Stimulated activated CD4-positive, alpha-beta T cell treated with anti-CD3 and anti-CD28 coated beads, Interleukin-2, amount 100 ng/mL, for 4 hours (primary cell): ENCODE measurements at regions not wholly inside any gene's neighbourhood (a gene's known extent, or its start where the extent isn't known, plus 50 kb on each side); places are given as distances from the start of the nearest gene placed in this dataset.
"Not testable (repeated sequence)": the region's sequence is repeated elsewhere in the genome, so short reads cannot be mapped to it uniquely, and the experiment has no call there.

Experiments
- DNase-seq: peaks from one replicate; pipeline ENCODE4 v3.0.0-alpha.2; 2020; ENCODE audit warnings: low read depth

DNA sequence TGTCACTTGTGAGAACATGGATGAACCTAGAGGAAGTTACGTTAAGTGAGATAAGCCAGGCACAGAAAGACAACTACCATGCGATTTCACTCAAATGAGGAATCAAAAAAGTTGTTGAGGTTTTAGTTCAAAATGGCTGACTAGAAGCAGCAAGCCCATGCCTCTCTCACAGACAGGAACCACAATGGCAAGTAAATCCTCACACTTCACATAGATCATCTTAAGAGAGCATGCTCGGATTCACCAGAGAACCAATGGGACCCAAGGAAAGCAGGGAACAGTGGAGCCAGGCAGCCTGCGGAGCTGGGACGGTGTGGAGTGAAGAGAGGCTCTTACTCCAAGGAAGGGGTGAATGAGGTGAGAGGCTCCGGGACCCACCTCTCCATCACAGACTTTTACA is 581.0 kb downstream of the UQCRFS1 start:
- DNase-seq: no peak

DNA sequence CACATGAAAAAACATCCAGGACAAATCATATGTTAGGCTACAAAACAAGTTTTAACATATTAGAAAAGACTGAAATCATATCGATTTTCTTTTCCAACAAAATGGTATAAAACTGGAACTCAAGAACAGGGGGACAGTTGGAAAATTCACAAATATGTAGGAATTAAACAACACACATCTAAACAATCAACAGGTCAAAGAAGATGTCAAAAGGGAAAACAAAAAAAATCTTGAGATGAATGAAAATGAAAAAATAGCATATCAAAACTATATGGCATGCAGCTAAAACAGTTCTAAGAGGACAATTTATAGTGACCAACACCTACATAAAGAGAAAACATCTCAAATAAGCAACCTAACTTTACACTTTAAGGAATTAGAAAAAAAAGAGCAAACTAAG is 585.3 kb downstream of the UQCRFS1 start:
- no peak for DNase-seq

DNA sequence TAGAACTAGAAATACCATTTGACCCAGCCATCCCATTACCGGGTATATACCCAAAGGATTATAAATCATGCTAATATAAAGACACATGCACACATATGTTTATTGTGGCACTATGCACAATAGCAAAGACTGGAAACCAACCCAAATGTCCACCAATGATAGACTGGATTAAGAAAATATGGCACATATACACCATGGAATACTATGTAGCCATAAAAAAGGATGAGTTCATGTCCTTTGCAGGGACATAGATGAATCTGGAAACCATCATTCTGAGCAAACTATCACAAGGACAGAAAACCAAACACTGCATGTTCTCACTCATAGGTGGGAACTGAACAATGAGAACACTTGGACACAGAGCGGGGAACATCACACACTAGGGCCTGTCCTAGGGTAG is 586.5 kb downstream of the UQCRFS1 start:
- DNase-seq: not testable (repeated sequence)

DNA sequence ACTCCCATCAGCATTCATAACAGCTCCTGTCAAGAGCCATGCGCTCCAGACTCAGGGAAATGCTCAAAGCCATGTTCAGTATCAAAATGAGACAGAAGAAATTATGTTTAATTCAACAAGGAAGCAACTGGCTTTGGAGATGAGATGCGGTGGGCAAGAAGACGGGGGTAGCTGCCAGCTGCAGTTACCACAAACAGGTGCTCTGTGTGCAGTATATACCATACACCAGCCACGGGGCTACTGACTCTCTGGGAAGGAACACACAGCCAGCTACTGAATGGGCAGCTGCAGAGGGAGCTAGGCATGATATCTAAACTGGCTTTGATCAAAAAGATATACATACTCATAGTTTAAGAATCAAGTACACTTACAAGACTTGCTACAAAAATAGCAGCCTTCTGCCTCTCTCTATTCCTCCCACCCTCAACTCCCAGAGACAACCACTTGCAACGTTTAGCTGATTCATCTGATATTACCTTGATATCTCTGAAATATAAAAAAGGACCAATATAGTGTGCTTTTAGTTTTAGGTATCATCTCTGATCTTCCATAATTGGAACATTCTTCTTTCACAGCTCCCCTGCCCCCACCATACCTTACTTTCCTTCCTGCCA is 593.0 kb downstream of the UQCRFS1 start:
- no peak for DNase-seq

DNA sequence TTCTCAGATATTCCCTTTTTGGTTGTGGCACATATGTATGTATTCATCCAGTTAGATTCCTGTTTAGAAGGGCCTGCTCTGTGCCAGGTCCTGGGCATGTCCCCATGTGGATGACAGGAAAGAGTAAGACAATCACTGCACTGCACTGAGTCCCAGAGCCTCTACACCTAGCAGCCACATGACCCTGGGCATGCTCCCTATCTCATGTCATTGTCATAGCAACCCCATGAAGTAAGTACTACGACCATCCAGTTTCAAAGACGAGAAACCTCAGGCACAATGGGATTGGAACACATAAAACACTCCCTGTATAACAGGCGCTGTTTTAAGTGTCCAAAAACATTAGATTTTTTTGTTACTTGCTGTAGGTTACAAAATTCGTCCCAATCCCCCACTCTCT is 594.4 kb downstream of the UQCRFS1 start:
- no peak for DNase-seq

DNA sequence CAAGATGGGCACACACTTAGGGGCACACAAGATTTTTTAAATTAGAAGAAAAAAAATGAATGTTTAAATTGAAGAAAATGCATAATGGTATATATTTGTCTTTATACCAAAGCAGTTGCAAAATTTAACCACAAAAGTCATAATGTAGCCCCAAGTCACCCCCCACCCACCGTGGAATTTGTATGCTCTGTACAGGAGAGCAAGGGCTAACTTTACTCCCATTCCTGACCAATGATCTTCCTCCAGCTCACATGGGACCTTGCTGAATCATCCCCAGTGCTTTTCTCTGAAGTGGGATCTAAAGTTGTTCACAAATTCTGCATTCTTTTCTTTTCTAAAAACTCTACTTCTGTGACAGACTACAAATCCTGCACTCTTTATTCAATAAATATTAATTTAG is 597.0 kb downstream of the UQCRFS1 start:
- DNase-seq: no peak

DNA sequence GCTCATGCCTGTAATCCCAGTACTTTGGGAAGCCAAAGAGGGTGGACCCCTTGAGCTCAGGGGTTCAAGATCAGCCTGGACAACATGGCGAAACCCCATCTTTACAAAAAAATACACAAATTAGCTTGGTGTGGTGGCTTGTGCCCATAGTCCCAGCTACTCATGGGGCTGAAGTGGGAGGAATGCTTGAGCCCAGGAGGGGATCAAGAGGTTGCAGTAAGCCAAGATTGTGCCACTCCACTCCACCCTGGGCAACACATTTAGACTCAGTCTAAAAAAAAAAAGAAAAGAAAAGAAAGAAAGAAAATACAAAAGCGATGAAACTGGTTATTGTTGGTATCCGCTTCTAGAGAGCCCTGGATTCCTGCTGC is 597.4 kb downstream of the UQCRFS1 start:
- DNase-seq: no peak

DNA sequence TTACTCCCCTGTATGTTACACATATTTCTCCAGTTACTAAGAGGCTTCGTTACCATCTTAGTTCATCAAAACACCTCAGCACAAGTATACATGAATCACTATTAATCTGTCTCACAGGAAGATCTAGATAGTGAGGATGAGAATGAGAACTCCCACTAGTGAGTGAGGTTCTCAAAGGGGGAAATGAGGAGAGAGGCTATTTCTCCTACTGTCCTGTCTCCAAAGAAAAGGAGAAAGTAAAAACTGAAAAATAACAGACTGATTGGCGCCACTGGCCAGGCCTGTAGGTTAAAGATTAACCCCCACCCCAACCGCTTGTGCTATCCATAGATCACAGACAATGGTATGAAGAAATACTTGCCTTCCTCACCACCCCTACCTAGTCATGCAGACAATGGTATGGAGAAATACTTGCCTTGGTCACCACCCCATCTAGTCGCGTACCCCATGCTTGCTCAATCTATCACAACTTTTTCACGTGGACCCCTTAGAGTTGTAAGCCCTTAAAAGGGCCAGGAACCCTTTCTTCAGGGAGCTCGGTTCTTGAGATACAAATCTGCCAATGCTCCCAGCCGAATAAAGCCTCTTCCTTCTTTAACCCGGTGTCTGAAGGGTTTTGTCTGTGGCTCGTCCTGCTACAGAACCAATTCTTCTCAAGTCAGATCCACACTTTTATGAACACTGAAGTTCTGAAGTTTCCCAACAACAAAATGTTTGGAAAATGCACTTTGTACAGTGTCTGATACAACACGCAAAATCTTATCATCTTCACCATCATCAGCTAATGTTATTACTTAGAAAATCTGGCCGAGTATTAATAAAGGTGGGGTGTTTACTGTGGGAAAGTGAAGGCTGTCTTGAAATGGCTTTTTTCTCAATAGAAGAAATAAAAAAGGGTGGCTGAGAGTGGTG is 598.1 kb downstream of the UQCRFS1 start:
- DNase-seq: no peak

DNA sequence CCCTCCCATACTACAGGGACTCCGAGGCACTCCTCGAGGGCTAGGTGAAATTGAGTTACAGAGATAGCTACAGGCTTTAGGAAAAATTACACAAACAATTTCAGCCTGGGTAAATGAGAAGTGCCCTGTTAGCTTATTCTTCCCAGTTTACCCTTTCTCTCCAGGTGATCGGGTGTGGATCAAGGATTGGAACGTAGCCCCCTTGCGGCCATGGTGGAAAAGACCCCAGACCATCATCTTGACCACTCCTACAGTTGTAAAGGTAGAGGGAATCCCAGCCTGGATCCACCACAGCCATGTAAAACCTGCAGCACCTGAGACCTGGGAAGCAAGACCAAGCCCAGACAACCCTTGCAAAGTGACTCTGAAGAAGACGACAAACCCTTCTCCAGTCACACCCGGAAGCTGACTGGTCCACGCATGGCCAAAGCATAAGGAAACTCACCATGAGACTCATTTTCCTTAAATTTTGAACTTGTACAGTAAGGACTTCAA is 600.6 kb downstream of the UQCRFS1 start:
- DNase-seq: no peak

DNA sequence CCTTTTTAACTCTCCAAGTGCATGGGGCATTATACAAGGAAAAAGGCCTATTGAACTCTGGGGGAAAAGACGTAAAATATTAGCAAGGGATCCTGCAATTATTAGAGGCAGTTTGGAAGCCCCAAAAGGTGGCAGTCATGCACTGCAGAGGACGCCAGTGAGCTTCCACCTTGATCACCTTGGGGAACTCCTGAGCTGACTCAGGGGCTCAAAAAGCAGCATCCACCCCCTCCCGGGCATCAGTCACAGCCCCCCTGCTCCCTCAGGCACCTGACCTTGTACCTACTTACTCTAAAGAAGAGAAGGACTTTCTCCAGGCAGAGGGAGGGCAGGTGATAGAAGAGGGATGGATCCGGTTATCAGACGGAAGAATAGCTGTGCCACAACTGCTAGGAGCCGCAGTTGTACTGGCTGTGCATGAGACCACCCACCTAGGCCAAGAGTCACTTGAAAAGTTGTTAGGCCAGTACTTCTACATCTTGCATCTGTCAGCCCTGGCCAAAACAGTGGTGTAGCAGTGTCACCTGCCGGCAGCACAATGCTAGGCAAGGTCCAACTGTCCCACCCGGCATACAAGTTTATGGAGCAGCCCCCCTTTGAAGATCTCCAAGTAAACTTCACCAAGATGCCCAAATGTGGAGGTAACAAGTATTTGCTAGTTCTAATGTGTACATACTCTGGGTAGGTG is 601.6 kb downstream of the UQCRFS1 start:
- not testable (repeated sequence) for DNase-seq

DNA sequence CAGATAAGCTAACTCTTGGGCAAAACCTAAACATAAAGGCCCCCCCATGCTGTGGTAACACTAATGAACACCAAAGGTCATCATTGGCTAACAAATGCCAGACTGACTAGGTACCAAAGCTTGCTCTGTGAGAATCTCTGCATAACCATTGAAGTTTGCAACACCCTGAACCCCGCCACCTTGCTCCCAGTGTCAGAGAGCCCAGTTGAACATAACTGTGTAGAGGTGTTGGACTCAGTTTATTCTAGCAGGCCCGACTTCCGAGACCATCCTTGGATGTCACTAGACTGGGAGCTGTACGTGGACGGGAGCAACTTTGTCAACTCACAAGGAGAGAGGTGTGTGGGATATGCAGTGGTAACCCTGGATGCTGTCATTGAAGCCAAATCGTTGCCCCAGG is 602.2 kb downstream of the UQCRFS1 start:
- no peak for DNase-seq

DNA sequence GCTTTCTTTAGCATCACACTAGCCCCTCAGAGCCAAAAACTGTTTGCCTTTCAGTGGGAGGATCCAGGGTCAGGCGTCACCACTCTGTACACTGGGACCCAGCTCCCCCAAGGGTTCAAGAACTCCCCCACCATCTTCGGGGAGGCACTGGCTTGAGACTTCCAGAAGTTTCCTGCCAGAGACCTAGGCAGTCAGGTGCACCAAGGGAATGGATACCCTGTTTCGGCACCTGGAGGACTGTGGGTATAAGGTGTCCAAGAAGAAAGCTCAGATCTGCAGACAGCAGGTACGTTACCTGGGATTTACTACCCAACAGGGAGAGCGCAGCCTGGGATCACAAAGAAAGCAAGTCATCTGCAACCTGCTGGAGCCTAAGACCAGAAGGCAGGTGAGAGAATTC is 603.0 kb downstream of the UQCRFS1 start:
- DNase-seq: no peak

DNA sequence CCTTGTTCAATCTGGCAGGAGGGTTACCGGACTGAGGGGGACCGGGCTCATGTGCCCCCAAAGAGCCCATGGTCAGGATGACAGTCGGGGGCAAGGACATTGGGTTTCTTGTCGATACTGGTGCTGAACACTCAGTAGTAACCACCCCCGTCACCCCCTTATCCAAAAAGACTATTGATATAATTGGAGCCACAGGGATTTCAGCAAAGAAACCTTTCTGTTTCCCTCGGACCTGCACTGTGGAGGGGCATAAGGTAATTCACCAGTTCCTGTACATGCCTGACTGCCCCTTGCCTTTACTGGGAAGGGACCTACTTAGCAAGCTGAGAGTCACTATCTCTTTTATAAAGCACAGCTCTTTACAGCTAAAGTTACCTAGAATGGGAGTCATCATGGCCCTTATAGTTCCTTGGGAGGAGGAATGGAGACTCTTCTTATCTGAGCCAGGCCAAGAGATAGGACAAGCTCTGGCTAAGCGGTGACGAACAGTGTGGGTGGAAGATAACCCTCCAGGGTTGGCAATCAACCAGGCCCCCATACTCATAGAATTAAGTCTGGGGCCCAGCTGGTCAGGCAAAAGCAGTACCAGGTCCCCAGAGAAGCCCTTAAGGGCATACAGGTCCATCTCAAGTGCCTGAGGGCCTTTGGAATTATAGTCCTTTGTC is 603.7 kb downstream of the UQCRFS1 start:
- DNase-seq: no peak

DNA sequence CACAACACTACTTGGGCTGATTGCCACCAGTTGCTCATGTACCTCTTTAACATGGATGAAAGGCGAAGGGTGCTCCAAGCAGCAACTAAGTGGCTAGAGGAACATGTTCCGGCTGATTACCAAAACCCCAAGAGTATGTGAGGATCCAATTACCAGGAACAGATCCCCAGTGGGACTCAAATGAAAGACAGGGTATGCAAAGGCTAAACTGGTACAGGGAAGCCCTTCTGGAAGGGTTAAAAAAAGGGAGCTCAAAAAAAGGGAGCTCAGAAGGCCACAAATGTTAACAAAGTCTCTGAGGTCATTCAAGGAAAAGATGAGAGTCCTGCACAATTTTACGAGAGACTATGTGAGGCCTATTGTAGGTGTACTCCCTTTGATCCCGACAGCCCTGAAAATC is 604.7 kb downstream of the UQCRFS1 start:
- DNase-seq: no peak

DNA sequence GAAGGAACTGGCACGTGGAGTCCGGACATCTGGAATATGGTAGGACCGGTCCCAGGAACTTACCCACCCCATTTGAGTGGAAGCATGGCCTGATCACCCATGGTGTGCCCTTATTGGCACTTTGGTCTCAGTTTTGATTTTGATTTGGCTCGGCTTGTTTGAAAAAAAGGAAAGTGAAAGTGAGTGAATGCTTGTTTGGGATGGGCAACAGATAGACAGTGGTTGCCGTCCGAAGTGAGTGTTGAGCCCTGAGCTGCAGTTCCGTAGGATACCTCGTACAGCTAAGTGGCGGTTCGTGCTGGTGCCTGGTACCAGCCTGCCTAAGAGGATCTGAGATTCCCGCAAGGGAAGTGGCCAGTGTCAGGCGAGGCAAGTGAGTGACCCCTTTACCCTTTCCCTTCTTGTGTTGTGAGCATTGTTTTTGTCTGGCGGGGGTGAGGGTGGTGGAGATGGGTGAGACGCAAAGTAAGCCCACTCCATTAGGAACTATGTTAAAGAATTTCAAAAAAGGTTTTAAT is 605.8 kb downstream of the UQCRFS1 start:
- no peak for DNase-seq

DNA sequence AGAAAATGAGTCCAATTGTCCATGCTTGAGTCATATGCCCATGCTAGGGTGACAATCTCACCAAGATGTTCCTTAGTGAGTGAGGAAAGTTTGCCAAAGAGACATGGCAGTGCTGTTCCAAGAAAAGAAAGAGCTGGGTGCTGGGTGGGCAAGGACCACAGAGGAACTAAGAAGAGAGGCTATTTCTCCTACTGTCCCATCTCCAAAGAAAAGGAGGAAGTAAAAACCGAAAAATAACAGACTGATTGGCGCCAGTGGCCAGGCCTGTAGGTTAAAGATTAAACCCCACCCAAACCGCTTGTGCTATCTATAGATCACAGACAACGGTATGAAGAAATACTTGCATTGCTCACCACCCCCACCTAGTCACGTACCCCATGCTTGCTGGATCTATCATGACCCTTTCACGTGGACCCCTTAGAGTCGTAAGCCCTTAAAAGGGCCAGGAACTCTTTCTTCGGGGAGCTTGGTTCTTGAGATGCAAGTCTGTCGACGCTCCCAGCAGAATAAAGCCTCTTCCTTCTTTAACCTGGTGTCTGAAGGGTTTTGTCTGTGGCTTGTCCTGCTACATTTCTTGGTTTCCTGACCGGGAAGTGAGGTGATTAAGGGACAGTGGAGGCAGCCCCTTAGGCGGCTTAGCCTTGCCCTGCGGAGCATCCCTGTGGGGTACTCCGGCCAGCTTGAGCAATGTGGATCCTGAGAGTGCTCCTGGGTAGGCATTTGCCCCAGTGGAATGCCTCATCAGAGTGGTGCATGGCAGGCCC is 606.5 kb downstream of the UQCRFS1 start:
- DNase-seq: no peak

DNA sequence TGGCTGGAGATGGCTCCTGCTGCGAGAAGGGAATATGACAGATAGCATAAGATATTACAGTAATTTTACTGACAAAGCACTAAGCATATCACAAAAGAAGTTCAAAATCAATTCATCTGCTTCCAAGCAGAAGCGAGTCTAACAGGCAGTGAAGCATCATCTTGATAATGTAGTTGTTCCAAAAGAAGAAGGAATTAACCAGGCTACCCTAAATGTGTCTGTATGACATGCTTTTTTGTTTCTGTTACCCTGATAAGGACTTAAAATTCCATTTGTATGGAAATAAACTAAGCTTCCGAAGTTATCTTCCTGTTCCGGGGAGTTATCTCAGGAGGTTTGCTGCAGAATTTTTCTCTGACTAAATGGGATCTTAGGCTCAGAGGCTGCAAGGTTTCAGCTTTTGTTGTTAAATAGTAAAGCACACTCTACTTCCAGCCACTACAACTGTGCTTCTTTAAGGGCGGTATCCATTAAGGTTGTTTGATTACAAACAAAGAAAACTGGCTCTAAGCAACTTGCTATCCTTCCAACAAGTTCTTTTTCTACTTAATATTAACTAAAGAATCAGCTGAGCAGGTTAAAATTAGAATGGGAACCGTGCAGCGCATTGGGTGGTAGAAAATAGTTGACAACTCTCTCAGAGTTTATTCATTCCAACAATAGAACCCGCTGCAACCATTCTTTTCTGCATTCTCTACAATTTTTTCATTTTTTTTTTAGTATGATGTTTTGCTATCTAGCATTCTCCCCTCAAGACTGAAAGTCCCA is 607.3 kb downstream of the UQCRFS1 start:
- DNase-seq: no peak

DNA sequence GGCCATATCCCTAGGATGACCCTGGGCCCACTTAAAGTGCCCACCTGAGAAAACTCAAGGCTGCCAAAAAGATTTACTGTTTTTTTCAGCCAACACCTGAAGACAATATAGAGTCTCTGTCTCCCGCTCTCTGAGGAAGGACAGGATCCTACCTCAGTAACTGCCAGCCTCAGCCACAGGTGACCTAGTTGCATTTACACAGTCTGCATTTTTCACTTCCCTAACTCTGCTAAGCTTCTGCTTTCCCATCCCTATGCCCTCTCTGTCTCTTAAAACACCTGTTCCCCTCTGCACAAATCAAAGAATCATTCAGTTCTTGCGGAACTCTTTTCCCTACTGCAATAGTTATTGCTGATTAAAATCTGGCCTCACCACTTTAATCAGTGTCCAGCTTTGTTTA is 609.5 kb downstream of the UQCRFS1 start:
- DNase-seq: no peak

DNA sequence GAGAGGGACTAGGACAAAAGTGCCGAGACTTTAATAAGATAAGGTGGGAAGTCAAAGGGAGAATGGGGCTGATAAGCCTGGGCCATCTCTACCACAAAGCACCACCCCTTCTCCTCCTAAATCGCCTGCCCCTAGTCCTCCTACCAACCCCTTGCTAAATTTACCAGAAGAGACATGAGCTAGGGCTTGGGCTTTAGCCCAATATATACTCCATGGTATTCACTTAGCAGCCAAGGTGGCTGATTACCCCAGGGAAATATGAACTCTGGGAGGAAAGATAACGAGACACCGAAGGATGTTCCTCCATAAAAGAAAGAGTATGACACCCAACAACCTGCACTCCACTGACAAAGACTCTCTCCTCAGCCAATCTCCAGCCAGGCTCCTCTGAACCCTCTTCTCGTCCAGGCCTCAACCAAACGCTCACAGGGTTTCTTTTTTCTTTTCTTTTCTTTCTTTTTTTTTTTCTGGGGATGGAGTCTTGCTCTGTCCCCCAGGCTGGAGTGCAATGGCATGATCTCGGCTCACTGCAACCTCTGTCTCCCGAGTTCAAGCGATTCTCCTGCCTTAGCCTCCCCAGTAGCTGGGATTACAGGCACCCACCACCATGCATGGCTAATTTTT is 610.2 kb downstream of the UQCRFS1 start:
- no peak for DNase-seq
